ENCODE measurements at regions not wholly inside any gene's neighbourhood (a gene's known extent, or its start where the extent isn't known, plus 50 kb on each side); places are given as distances from the start of the nearest gene placed in this dataset.

DNA sequence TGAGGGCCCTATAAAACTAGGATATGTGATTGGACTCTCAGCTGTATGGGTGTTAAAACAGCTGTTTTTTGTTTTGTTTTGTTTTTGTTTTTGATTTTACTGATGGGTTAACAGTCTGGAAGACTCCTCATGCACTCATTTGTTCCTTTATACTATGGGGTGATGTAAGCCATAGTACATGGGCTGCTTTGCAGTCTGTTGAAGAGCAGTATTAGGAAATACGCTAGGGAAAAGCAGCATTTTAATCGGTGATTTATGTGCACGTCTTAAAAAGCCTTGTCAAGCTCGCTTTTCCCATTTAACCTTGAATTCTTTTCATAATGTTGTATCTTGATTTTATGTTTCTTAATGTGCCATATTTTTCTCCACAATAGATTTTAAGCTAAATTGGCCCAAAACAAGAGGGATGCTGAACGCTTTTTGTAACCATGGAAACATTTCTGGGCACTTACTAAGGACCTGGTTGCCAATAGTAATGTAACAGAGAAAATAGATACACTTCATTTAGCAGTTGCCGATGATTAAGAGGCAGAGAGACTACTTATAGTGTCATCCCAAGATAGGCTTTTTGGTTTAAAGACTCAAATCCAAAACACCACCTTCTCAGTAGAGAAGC is 244.0 kb downstream of the SNAPC1 start:
- no peak for DNase-seq (ENCODE audit: low read depth)

DNA sequence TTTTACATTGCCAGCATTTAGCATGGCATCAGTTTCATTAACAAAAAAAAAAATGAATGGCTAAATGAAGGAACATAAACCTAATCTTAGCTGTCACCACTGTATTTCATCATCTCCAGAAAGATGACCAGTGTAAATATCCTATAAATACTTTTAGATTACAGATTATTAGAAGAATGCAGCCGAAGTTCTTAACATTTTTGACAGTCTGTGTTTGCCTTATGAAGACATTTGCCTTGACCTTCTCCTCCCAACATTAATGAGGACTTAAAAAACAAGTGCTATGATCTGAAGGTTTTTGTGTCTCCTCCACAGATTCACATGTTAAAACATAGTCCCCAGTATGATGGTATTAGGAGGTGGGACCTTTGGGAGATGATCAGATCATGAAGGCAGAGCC is 253.0 kb downstream of the SNAPC1 start:
- DNase-seq (ENCODE audit: low read depth), result no peak

DNA sequence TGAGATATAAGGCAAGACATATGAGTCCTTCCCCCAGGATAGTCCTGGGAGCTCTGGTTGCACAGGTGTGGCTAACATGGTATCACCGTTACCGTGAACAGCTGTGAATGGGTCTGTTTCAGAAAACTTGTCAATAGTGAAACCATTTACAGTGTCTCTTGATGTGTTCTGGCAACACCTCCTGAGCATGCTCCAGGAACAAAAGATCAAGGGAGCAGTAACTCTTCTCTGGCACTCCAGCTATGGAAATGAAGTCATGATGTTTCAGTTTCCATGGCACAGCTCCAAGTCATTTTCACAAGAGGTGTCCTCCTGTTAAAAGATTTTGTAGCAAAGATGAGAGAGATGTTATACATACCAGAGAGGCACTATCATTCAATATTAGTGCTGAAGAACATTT is 253.7 kb downstream of the SNAPC1 start:
- DNase-seq (ENCODE audit: low read depth), result no peak

DNA sequence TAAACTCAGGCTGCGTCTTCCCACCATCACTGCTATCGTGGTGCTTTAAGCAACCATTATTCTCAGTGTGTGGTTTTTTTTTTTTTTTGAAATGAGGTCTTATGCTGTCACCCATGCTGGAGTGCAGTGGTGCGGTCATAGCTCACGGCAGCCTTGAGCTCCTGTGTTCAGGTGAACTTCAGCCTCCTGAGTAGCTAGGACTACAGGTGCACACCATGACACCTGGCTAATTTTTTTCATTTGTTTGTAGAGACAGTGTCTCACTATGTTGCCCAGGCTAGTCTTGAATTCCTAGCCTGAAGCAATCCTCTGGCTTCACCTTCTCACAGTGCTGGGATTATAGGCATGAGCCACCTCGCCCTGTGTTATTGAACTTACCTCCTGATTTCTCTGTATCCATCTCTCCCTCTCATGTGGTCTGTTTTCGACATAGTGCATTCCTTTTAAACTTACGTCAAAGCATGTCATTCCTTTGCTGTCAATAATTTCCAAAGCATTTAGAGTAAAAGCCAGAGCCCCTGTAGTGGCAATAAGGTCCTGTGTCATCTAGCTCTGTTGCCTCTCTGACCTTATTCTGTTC is 255.5 kb downstream of the SNAPC1 start:
- DNase-seq (ENCODE audit: low read depth), result no peak

DNA sequence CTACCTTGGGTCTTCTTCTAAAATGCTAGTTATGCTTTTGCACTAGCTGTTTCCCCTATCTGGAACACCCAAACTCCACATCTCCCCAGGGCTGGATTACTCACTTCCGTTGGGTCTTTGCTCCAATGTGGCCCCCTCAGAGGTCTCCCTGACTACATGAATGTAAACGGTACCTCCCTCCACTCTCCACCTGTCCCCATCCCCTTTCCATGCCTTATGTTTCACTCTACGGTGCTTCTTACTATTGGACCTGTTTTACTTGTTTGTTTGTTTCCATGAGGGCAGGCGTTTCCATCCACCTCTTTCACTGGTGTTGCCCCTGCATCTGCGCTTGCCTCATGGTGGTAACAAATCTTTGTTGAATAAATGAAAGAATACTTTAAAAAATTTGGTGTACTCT is 256.4 kb downstream of the SNAPC1 start:
- DNase-seq (ENCODE audit: low read depth), result peak; percentile 36

DNA sequence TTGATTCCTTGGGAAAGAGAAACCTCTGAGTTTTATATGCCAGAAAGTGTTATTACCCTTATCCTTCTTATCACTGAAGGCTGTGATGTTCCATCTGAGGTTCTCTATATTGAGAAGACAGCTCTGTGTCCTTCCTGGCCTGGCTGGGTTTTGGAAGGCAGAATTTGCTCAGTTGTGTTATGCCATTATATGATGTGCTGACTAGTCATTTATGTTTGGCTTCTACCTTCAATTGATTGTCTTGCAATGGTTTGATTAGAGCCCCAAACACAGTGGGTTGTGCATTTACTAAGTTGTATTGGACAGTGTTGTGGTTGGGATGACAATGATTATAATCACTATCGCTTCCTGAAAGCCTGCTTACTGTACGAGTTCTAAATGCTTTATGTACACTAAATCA is 265.7 kb downstream of the SNAPC1 start:
- no peak for DNase-seq (ENCODE audit: low read depth)

DNA sequence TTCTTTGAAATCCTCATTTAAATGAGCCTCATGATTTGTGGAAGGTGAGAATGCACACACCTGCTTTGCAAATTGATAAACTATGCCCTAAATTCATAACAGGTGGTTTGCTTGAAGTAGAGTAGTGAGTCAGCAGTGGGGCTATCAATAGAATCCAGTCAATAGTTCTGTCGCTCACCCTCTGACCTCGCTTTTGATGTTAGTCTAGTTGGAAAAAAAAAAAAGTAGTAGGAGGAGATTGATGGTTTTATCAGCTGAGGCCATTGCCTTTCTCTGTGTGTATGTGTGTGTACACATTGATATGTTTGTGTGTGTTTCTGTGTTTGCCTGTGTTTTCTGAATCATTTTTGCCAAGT is 267.3 kb downstream of the SNAPC1 start:
- no peak for DNase-seq (ENCODE audit: low read depth)

DNA sequence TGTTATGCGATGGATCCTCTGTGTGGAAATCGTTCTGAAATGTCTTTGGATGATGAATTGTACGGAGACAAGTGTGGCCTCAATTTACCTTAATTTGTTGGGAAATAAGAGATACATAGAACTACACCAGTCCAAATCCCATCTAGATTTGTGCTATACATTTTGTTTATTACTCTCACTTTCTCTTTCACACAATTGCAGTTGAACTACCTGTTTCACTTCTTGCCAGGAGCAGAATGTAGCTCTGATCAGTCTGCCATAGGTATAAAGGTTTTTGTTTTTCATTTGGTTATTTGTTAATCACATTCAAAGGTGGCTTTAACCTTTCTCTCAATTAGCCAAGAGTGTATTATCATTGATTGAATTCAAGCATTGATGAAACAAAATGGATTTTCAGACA is 268.2 kb downstream of the SNAPC1 start:
- DNase-seq (ENCODE audit: low read depth), result no peak

DNA sequence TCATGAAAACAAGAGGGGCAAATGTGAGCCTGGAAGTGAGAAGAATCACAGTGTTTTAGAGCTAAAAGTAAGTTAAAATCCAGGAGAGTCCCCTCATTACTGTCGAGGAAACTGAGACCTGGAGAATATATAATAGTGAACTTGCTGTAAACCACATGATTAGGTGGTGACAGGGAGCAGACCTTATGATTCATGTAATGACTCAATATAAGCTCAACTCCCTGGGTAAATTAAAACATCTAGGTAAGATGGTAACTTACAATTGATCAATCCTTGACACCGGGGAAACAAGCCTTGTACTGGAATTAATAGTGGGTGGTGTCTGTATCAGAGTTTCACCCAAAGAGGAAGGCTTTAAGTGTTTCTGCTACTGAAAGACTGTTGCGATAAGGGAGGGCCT is 269.3 kb downstream of the SNAPC1 start:
- DNase-seq (ENCODE audit: low read depth), result peak; percentile 51

DNA sequence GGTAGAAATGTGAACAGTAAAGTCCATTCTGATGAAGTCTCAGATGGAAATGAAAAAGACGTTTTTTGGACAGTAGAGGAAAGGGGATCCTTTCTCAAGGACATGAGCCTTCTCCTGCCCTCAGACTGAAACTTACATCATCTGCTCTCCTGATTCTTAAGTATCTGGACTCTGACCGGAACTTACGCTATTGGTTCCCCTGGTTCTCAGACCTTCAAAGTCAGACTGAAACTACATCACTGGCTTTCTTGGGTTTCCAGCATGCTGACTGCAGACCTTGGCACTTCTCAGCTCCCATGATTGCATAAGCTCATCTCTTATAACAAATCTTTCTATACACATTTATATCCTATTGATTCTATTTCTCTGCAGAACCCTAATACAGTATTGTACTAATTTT is 291.0 kb downstream of the SNAPC1 start:
- no peak for DNase-seq (ENCODE audit: low read depth)

DNA sequence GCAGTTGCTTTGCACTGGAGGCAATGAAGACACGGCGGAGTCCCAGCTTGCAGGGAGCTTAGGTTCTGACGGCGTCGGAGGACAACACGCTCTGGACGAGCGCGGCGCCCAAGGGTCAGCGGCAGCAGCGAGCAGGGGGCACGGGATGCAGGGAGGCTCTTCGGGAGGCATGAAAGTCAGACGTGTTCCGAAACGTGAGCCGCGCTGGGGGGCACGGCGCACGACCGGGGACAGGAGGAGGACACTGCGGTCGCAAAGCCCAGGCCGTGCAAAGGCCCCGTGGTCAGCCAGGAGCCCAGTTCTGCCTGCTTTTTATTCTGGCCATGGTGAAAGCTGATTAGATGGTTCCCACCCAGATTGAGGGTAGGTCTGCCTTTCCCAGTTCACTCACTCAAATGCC is 294.6 kb downstream of the SNAPC1 start:
- no peak for DNase-seq (ENCODE audit: low read depth)

DNA sequence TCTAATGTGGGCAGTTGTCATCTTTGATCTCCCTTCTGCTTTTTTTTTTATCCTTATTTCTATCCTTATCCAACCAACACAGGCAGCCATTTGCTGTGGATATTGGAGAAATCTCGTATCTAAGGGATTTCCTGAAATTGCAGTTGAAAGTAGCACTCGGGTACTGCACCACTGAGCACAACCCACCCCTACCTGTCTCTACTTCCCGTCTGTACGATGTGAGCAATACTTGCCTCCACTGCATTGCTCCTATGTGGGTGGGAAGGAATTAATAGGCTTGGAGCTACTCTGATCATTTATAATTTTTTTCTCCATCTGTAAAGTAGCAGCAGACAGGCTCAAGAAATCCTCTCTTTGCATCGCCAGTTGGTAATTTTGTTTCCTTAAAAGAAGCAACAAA is 300.4 kb downstream of the SNAPC1 start:
- DNase-seq (ENCODE audit: low read depth), result no peak

DNA sequence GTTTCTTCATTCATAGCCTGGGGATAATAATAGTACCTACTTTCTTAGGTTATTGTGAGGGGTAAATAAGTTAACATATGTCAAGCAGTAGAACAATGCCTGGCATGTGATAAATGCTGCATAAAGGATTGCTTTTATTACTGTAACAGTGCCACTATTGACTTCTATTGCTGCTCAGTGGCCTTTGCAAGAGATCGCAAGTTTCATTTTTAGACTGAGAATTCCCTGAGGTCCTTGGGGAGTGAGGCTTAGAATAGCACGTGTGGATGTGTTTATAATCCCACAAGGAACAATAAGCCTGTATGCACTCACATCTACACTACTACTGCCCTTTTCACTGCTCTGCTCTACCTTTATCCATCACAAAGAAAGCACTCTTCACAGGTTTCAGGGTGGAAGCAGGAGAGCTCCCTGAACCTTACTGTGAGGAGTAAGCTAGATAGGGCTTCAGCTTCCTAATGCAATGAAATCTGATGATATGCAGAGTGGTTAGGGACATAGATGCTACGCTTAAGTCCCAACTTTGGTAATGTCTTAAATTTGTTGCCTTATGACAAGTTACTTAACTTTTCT is 302.6 kb downstream of the SNAPC1 start:
- DNase-seq (ENCODE audit: low read depth), result no peak

DNA sequence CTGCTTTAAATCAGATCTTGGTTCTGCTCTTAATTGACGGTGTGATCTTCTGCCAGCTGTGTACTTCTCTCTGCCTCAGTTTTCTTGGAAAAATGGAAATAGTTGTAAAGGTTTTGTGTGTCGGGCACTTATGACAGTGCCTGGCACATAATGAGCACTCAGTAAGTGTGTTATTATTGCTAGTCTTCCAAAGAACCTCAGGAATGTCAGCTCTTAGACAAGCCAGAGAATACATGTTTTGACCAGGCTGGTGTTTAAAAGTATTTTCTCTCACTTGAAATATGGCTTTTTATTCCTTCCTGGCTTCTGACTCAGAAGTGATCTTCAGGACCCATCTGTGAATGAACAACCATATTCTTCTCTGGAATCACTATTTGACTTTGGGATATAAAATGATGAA is 304.1 kb downstream of the SNAPC1 start:
- no peak for DNase-seq (ENCODE audit: low read depth)

DNA sequence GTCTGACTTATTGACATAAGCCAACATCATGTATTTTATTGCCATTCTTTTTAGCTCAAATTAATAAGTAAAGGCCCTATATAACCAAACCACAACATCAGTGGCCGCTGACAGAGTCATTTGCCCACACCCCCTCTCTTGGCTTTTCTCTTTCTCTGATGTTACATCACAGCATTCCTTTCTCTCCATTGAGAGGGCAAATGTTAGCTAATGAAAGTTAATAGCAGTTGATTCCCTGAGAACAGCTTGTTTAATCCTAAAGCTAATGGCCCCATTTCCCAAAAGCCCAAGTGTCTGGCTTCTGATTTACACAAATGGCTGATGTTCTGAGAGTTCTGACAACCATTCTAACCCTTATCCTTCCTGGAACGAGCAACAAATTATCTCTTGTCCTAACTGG is 308.8 kb downstream of the SNAPC1 start:
- DNase-seq (ENCODE audit: low read depth), result no peak

DNA sequence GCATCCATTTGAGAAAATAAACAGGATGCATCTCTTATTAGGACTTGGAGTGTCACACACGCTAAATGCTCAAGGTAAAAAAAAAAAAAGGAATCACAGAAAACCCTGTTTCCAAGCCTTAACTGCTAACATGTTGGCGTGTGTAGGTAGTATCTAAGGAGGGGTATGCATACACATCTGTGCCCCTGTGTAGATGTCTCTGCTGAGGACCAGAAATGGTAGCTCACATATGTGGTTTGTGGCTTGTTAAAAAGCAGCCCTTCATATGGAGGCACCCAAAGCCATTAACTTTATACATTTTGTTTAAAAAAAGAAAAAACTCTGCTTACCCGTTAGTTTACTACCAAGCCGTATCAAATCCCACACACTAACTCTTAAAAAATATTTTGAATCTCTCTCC is 314.1 kb downstream of the SNAPC1 start:
- DNase-seq (ENCODE audit: low read depth), result no peak

DNA sequence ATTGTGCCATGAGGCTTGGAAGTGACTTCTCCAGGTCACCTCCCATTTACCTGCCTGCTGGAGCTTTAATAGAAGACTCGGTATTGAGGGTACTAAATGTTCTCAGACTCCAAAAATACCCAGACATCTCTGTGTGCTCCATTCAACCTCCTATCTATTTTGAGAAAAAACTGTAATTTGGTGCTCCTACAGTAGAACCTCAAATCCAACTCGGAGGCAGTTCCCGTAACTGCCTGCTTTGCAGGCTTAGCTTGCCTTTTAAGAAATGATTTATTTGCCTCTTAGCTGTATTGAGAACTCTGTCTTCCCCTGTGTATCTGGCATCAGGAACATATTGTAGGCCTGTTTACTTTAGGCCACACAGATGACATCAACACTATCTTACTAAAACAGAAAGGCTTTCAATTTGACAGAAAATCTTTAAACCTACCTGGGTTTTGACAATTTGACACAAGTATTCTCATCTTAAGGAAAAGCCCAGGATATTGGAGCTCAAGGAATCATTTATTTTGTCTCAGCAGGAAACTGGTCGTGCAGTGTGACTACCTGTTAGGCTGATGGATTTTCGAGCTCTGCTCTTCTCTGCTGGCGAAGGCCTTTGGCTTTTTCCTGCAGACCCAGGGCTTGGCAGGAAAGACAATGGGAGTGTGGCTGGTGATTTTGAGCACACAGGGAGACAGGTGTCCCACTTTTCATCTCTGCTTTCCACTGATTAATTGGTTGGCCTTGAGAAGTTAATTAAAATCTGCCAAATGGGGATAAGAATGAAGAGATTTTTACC is 314.8 kb downstream of the SNAPC1 start:
- no peak for DNase-seq (ENCODE audit: low read depth)

DNA sequence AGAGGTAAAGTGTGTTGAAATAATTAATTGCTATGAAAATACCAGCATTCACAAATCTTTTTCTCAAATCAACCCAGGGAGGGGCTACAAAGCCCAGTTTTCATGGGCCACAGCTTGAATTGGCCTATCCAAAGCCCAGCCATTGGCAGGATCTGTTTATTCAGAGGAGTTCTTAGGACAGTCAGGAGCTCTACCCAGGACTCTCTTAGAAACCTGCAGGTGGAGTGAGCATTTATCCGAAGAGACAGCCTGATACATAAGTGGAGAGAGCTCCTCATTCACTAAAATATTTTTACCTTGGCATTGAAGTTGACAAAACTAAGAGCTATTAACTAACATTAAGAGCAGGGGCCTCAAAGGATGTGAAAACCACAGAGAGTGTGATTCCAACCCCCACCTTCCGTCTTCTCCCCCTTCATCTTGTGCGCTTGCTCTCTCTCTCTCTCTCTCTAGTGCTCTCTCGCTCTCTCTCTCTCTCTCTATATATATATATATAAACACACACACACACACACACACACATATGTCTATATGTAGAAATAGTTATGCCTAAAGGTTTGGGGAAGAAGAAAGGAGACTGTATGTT is 315.5 kb downstream of the SNAPC1 start:
- no peak for DNase-seq (ENCODE audit: low read depth)

DNA sequence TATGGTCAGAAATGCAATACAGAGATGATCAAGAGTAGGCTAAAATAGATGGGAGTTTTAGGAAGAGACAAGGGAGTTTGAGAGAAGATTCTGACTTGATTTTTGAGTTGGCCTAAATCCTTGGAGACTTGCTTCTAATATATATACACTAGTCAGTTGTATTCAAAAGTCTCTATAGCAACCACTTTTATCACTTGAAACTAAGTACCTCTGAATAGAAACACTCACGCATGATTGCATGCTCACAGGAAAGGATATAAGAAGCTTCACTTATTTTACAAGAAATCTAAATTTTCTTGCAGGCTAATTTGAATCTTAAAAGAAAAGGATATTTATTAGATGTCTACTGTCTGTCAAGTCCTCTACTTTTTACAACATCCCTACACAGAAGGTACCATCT is 316.8 kb downstream of the SNAPC1 start:
- DNase-seq (ENCODE audit: low read depth), result no peak

DNA sequence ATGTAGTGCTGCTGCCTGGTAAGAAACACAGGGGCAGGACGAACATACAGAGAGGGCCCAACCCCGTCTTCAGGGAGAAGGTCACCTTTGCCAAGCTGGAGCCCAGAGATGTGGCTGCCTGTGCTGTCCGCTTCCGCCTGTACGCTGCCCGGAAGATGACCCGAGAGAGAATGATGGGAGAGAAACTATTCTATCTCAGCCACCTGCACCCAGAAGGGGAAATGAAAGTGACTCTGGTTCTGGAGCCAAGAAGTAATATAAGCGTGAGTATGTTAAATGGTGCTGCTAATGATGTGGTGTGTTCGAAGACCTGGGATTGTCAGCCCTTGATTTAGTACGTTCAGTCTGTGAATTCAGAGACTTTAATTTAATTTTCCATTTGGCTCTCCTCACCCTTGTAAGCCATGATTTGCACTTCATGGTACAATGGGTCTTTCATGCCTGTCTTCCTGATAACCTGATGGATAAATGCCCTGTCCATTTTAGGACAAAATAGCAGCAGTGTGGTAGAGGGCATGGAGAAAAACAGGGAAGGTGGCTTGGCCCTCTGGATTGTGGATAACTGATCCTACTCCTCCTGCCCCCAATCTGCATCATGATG is 318.9 kb downstream of the SNAPC1 start:
- DNase-seq (ENCODE audit: low read depth), result no peak

DNA sequence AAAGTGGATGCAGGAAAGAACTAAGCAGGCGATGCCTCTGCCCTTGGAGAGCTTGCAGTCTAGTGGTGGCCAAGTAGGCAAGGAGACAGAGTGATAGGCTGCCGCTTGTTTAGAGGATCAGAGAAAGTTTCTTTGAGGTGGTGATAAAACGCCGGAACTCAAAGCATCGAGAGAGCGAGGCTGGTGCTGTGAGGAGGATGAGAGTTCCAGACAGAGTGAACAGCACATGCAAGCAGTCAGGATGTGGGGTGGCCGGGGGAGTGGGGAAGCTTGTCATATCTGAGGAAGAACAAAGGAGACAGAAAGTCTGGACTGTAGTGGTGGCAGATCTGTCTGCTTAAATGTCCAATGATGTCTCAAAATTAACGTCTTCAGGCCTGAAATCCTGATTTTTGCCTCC is 319.7 kb downstream of the SNAPC1 start:
- no peak for DNase-seq (ENCODE audit: low read depth)

DNA sequence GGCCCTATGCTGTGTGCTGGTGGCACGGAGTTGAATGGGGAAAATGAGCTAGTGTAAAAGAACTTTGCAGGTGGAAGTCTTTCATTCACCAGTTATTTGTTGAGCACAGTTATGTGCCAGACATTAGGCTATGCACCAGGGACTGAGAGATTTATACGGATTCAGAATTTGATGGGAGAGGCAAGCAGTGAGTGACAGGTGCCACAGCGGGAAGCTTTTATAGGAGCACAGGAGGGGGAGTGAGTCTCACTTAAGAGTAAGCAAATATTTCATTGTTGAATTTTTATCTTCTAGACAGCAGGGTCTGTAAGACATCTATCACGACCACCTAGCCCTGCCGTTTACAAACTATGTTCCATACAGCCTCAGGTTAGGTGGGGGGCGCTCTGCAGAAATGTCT is 320.6 kb downstream of the SNAPC1 start:
- no peak for DNase-seq (ENCODE audit: low read depth)
